ENCODE measurements at regions not wholly inside any gene's neighbourhood (a gene's known extent, or its start where the extent isn't known, plus 50 kb on each side); places are given as distances from the start of the nearest gene placed in this dataset.

- TF ChIP-seq CTCF (conservative IDR thresholded peaks at IDR 0.05; ENCODE audit: low read length): no peak
- TF ChIP-seq EZH2phosphoT487 (IDR thresholded peaks at IDR 0.05; ENCODE audit: borderline replicate concordance): no peak
Observed at GRCh38 chrX:20472620-20473258, 206.0 kb upstream of the RPS6KA3 start.
